GM12878 (cell line): ENCODE measurements at regions not wholly inside any gene's neighbourhood (a gene's known extent, or its start where the extent isn't known, plus 50 kb on each side); places are given as distances from the start of the nearest gene placed in this dataset.

Source experiments
- CEBPB ChIP-seq, 2 experiments: fragments of 150-350 bp in 1 of 2; IDR thresholded peaks; 2 replicates each; pipeline ENCODE4 v1.6.1; 2012 to 2014; ENCODE audit warnings: low read depth in 2 of 2, low read length in 2 of 2, borderline replicate concordance in 1 of 2, inconsistent platforms in 1 of 2
- NR2C2 ChIP-seq: IDR thresholded peaks from 2 replicates; pipeline ENCODE4 v1.6.1; 2011; ENCODE audit warnings: borderline replicate concordance, low read depth; ENCODE audit not compliant: control insufficient read depth, insufficient read length
- RAD21 ChIP-seq: IDR thresholded peaks from 2 replicates; pipeline ENCODE4 v1.6.1; 2011; ENCODE audit warnings: mild to moderate bottlenecking, low read depth, low read length, moderate library complexity; ENCODE audit not compliant: insufficient read depth
- TAF1 ChIP-seq: IDR thresholded peaks from 2 replicates; pipeline ENCODE4 v1.6.1; 2011; ENCODE audit warnings: mild to moderate bottlenecking, low read depth, low read length, borderline replicate concordance
- TF ChIP-seq, protein P1 (sequence below): fragments of 450-650 bp; IDR thresholded peaks from 2 replicates; pipeline ENCODE4 v1.6.1; 2014; ENCODE audit warnings: mild to moderate bottlenecking
- TF ChIP-seq, protein P2 (sequence below), 3 experiments: IDR thresholded peaks in 2 of 3; conservative IDR thresholded peaks in 1 of 3; 2 replicates each; pipeline ENCODE4 v1.5.1; 2011; ENCODE audit warnings: low read depth in 3 of 3, low read length in 3 of 3, mild to moderate bottlenecking in 3 of 3, control low read depth in 2 of 3, moderate library complexity in 2 of 3, inconsistent platforms in 1 of 3, mixed read lengths in 1 of 3; ENCODE audit not compliant: control insufficient read depth in 2 of 3, insufficient read depth in 1 of 3; ENCODE audit errors: extremely low read depth in 1 of 3

DNA sequence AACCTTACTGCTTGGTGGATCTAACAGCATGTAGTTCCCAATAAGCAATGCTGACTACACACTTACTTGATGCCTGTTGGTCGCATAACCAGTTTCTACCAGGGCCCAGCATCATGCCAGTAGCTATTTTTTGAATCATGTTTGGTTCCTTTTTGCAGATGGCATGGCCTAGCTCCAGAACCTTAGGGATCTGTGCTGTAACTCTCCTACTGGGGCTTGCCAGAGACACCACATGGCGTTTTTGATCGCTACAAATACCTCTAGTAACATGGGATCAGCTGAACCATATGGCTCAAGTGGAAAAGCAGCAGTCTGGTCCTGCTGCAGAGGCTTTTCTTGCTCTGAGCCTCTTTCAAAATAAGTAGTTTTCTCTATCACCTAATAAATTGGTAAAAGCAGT lies 654.6 kb upstream of the API5 start:
- no peak for TF ChIP-seq RAD21
- TF ChIP-seq, protein P1, sequence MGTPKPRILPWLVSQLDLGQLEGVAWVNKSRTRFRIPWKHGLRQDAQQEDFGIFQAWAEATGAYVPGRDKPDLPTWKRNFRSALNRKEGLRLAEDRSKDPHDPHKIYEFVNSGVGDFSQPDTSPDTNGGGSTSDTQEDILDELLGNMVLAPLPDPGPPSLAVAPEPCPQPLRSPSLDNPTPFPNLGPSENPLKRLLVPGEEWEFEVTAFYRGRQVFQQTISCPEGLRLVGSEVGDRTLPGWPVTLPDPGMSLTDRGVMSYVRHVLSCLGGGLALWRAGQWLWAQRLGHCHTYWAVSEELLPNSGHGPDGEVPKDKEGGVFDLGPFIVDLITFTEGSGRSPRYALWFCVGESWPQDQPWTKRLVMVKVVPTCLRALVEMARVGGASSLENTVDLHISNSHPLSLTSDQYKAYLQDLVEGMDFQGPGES, result no peak
- TF ChIP-seq CEBPB (IDR thresholded peaks at IDR 0.05; ENCODE audit: borderline replicate concordance in 1 of 2, low read depth in 2 of 2, low read length in 2 of 2), result no peak
- TF ChIP-seq, protein P2, sequence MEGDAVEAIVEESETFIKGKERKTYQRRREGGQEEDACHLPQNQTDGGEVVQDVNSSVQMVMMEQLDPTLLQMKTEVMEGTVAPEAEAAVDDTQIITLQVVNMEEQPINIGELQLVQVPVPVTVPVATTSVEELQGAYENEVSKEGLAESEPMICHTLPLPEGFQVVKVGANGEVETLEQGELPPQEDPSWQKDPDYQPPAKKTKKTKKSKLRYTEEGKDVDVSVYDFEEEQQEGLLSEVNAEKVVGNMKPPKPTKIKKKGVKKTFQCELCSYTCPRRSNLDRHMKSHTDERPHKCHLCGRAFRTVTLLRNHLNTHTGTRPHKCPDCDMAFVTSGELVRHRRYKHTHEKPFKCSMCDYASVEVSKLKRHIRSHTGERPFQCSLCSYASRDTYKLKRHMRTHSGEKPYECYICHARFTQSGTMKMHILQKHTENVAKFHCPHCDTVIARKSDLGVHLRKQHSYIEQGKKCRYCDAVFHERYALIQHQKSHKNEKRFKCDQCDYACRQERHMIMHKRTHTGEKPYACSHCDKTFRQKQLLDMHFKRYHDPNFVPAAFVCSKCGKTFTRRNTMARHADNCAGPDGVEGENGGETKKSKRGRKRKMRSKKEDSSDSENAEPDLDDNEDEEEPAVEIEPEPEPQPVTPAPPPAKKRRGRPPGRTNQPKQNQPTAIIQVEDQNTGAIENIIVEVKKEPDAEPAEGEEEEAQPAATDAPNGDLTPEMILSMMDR (IDR thresholded peaks at IDR 0.05 in 2 of 3, conservative IDR thresholded peaks at IDR 0.05 in 1 of 3; ENCODE audit: control insufficient read depth in 2 of 3, extremely low read depth in 1 of 3, insufficient read depth in 1 of 3, low read depth in 3 of 3, low read length in 3 of 3), result no peak
- TF ChIP-seq NR2C2, result no peak
- no peak for TF ChIP-seq TAF1
